ENCODE measurements at regions not wholly inside any gene's neighbourhood (a gene's known extent, or its start where the extent isn't known, plus 50 kb on each side); places are given as distances from the start of the nearest gene placed in this dataset.

DNA sequence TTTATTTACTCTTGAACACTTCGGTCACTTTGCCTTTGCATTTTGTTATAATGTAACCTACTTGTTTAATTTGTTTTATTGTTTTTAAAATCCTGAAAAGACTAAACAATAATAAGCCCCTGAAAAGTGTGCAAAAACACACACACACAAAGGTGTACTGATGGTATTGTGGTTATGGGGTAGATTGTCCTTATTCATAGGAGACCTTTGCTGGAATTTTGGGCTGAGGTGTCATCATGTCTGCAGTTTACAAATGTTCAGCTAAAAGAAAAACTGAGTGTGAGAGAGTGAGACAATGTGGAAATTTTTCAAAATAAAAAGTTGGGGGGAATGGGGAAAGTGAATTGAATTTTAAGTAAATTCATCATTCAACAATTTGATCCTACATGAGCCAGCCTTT lies 174.9 kb downstream of the QDPR start:
- no peak for DNase-seq (ENCODE audit: low read depth in 2 of 2)

DNA sequence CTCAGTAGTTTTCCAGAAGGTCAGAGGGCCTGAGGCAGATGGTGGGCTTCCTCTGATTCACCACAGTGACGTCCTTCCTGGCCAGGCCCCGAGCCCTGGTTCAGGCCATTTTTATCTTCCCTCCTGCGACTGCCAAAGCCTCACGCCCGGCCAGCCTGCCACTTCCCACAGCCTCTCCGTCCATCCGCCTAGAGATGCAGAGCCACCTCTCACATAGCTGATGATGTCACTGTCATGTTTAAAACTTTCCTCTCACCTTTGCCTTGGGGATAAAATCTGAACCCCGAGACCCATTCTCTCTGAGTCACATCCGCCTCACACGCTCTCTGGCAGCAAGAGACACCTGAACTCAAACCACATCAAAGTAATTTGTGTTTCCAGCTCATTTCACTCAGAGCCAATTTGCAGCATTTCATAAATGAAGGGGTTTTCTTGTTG lies 175.3 kb downstream of the QDPR start:
- peak; percentile 52 to 70 for DNase-seq (ENCODE audit: low read depth in 2 of 2)

DNA sequence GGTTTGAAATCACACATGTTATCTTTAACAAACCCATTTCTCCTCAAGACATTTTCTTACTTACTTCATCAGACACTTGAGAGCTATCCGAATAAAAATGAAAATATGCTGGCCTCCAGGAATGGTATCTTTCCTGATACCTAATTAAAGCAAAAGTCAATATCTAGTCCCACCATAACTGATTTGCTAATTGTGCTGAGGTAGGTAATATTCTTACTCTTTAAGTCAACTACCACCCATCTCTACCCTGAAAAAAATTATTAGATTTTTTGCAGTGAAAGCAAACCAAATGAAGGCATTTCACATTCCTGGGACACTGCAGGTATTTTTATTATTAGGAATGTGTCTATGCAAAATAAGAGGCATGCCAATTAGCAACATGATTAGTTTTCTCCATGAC lies 175.8 kb downstream of the QDPR start:
- no peak for DNase-seq (ENCODE audit: low read depth in 2 of 2)

DNA sequence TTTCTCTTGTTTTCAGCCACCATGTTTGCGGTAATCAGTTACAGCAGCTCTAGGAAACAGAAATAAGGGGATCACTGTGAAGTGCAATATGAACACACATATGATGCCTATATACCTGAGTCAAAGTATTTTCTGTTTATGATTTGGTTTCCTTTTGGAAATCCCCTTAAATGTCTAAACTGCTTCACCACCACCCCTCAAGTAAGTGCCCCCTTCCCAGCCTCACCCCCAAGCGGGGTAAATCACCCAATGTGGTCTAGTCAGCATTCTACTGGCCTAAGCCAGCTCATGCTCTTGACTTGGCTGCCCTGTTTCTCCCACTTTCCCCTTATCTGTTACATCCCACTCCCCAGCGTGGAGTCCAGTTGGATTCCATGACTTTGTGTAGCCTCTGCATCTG lies 176.5 kb downstream of the QDPR start:
- DNase-seq (ENCODE audit: low read depth in 2 of 2), result no peak

DNA sequence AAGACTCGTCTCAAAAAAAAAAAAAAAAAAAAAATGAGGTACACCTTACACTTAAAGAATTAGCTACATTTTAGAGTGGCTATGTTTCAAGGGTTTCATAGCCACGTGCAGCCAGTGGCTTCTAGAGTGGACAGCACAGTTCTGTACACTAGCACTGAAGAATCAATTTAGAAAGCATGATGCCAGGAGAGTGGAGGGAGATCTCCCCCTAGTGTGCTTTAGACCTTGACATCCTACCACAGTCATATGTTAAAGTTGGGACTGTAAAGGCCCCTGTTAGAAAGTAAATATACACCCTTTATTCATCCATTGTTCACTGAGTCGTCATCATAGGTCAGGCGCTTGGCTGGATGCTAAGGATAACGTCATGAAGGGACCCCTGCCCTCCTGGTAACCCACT lies 179.4 kb downstream of the QDPR start:
- DNase-seq (ENCODE audit: low read depth in 2 of 2), result no peak

DNA sequence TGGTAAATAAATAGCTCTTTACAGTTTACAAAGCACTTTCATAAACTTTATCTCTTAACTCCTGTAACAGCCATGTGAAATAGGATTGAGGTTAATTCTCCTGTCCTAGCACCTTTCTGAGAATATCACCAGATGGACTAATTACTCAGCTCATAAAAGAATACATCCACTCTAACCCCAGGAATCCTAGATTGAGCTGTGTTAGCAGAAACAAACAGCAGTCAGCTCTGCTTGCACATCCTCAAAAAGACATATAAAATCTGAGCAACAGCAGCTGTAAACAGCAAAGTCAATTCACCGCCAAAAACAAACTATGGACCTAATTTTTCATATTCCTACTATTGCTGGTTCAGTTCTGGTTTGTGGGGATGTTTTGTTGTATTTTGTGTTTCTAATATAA lies 182.8 kb downstream of the QDPR start:
- DNase-seq (ENCODE audit: low read depth in 2 of 2), result no peak

DNA sequence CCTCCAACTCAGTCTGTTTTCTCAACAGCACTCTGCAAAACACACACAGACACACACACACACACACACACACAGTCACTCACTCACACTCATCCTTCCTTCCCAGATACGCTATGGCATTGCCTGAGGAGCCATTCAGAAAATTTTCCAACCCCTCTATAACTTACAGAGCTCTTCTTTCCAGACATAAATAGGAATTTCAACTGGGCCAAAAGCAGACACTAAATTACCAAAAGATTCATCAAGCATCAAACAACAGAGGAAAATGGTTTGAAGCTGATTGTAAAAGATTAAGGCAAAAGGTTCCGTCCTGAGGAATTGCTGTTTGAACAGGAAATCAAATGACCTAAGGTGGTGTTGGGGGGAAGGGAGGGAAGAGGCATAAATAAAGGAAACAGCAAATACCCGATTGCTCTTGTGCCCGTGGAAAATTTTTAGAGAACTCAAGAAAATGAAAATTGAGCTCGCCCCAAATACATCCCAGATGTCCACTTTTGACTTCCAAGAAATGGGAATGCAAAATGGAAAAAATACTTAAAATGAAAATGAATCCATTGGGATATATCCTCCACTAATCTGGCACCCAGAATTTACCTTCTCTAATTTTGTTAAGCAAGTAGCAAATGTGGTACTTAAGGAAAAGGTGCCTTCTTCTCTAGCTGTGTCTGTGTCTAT lies 183.6 kb downstream of the QDPR start:
- no peak for DNase-seq (ENCODE audit: low read depth in 2 of 2)

DNA sequence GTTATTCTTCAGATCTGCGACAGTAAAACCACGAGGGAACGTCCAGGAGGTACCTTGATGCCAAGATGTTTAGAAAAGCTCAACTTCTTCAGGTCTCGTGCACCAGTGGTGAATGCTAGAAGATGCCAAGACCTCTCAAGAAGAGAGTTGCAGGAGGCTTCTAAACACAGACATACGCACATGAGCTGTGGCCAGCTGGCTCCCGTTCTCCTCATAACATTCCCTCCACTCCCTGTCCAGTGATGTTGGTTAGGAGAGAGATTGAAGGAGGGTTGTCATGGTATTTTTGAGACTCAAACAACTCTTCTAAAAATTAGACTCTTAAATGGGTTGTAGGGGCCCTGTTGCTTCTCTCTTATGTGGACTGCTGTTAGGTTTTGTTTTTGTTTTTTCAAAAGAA lies 184.3 kb downstream of the QDPR start:
- DNase-seq (ENCODE audit: low read depth in 2 of 2), result no peak

DNA sequence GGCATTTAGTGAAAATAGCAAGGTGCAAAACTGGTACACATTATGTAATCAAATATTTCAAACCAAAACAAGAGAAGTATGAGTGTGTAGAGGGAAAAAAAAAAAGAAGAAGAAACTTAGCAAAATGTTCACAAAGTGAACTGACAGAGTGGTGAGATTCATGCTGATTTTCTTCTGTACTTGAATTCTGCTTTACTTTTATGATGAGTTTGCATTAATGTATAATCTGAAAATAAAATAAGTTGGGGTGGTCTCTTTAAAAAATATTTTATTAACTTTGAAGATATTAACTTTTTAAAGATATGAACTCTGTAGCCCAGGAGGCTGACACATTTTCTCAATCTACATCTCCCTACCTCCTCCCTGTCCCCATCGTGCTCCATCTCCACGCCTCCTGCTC lies 185.1 kb downstream of the QDPR start:
- DNase-seq (ENCODE audit: low read depth in 2 of 2), result no peak

DNA sequence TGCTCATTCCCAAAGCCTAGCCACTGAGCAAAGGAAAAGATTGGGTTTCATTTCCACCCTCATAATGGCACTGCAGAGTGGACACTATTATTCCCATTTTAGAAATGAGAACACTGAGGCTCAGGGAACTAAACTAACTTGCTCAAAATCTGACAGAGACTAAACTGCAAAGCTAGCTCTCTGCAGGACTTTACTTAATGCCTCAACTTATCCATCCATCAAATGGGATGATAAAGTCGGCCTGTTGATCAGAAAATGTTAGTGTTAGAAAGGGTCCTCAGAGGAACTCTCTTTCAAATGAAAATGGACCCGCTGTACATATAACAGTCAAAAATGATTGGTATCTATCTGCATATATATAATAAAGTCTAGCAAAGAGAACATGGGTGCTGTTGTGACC lies 186.8 kb downstream of the QDPR start:
- no peak for DNase-seq (ENCODE audit: low read depth in 2 of 2)

DNA sequence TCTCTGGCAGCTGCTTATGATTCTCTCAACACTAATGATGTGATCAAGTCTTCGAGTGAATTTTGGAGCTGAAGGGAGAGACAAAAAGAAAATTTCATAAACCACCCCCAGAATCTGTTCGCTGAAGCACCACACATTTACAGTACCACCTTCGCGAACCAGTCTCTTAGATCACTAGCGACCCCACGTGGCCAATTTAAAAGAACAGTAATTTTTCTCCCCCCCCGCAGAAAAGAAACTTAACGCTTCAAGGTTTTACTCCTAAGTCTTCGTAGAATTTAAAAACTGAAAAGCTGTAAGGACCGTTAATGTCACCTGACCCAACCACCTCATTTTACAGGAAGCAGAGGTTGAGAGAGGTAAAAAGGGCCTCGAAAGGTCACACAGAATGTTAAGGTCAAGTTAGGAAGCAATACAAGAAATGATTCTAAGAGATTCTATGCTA lies 187.5 kb downstream of the QDPR start:
- peak in 1 of 2 donors; percentile 18 for DNase-seq (ENCODE audit: low read depth in 2 of 2)

DNA sequence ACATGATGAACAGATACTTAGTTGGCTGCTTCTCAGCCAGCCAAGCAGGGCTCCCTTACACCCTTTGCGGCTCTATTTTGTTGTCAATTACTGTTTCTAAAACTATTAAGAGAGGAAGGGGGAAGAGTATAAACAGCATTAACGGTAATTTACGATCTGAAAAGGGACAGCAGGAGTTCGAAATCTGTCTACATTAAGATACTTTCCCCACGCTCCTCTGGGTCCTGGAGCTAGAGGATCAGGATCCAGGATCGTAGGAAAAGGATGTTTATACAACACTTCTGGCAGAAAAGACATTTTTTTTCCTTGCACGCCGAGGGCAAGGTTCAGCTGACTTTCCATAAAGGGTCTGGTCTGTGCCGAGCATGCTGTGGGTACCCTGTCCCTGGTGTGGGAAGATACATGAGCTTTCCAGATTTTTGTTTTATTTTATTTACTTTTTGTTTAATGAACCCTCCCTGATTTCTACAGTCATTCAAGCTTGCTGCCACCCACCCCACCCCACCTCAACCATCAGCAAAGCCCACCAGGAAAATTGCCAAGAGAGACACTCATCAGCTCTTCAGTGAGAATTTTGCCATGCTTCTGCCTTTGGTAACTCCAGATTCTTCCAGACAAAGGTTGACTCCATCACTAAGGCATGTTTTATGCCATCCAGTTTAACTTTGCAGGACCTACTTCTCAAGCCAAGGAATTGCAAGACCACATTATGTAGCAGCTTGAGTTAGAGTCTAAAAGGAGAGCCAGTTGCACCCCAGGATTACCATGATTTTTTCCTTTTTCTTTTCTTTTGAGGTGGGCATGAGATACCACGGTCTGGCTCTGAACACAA lies 188.1 kb downstream of the QDPR start:
- DNase-seq (ENCODE audit: low read depth in 2 of 2), result no peak

DNA sequence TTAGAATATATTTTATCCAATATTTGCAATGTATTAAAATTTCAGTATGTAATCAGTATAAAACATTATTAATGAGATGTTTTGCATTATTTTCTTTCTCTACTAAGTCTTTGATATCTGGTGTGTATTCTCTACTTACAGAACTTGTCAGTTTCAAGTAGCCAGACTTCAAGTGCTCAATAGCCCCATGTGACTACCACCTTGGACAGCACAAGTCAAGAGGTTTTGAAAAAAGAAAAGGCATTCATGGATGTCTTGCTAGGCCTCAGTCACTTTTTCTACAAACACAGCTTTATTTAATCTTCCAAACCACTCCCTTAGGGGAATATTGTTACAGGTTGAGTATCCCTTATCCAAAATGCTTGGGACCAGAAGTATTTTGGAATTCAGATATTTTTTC lies 189.4 kb downstream of the QDPR start:
- no peak for DNase-seq (ENCODE audit: low read depth in 2 of 2)

DNA sequence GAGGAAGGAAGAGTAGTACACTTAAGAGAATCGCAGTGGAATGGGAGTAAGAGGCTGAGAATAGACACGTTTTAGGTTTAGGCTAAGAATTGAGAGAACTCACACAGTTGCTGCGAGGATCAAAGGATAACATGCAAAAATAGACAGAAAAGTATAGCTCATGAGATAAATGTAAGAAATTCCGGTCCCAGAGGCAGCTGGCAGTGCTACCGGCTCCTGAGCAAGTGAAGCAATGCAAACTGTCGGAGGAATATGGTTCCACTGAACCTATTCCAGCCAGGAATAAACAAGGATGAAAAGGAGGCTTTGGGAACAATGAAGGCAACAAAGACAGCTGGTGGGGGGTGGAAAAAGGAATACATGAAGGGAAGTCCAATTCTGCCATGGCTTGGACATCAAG lies 191.8 kb downstream of the QDPR start:
- no peak for DNase-seq (ENCODE audit: low read depth in 2 of 2)

DNA sequence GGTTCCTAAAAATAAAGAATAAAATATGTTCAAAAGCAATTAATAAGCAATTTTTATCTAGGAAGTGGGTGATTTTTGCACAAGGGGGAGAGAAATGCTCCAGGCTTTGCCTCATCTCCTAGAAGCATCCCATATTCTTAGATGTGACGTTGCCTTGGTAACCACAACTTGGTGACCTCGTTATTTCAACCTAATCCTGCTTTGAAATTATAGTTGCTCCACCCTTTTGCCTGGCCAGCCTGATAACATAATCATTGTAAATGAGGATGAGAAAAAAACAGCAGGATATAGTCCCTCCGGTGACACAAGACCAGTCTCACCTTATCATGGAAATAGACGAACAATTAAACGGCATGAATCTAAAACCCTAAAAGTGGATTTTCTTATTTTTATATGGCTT lies 194.4 kb downstream of the QDPR start:
- DNase-seq (ENCODE audit: low read depth in 2 of 2), result no peak

DNA sequence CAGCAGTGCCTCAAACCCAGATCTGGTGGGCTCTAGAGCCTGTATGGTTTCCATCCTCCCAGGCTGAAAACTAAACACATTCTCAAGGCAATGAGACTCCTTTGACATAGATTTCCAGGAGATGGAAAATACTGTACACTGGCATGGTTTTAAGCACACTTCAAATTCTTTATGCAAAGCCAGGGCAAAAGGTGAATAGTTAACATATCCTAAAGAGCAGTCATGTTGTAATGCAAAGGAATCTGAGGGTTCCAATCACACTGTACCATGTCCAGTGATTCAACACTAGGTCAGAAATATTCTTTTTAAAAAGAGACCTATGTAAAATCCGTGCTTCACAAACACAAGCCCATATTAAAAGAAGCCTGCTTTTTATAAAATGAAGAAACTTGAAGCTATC lies 195.3 kb downstream of the QDPR start:
- no peak for DNase-seq (ENCODE audit: low read depth in 2 of 2)

DNA sequence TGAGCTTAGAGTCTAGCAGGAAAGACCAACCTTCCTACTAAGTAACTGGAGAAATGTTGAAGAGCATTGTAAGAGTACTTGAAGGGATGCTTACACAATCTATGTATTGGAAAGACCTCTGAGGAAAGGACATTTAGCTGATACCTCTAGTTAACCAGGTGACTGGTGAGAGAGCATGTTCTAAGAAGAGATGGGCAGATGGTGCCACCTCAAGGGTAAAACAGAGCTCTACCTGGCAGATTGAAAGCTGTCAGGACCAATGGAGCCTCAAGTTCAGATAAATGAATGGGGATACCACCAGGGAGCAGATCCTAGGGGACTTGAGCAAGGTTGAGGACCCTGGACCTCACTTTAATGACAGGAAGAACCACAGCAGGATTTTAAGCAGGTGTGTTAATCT lies 196.4 kb downstream of the QDPR start:
- DNase-seq (ENCODE audit: low read depth in 2 of 2), result no peak

DNA sequence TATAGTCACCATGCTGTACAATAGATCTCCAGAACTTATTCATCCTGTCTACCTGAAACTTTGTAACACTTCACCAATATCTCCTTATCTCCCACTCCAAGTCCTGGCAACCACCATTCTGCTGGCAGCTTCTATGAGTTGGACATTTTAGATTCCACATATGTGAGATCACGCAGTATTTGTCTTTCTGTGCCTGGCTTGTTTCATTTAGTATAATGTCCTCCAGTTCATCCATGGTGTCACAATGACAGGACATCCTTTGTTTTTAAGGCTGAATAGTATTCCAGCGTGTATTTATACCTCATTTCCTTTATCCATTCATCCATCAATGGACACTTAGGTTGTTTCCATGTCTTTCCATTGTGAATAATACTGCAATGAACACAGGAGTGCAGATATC lies 198.7 kb downstream of the QDPR start:
- no peak for DNase-seq (ENCODE audit: low read depth in 2 of 2)

DNA sequence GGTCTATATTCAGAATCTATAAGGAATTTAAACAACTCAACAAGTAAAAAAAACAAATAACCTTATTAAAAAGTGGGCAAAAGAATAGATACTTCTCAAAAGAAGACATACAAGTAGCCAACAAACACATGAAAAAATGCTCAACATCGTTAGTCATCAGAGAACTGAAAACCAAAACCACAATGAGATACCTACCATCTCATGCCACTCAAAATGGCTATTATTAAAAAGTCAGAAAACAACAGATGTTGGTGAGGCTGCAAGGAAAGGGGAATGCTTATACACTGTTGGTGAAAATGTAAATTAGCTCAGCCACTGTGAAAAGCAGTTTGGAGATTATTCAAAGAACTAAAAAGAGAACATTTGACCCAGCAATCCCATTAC lies 201.6 kb downstream of the QDPR start:
- DNase-seq (ENCODE audit: low read depth in 2 of 2), result no peak

DNA sequence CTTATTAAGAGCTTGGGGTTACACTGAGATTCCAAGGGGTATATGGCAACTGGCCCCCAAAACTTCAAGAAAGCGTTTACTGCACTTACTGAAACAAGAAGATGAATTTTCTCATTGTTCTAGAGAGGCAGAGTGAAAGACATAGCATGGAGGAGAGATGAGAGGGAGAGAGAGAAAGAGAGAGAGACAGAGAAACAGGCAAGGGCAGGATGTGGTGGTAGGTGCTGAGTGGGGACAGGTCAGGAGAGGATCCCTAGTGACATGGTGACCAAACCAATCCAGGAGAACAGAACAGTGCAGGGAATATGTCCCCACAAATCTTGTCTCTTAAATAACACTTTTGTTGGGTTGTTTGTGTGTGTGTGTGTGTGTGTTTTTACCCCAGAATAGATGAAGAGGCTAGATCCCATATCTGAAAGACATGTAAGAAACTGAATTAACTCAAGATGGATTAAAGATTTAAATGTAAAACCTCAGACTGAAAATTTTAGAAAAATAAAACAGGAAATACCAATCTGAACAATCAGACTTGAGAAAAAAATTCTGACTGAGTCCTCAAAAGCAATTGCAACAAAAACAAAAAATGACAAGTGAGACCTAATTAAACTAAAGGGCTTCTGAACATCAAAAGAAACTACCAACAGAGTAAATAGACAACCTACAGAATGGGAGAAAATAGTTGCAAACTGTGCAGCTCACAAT lies 202.2 kb downstream of the QDPR start:
- DNase-seq (ENCODE audit: low read depth in 2 of 2), result no peak

DNA sequence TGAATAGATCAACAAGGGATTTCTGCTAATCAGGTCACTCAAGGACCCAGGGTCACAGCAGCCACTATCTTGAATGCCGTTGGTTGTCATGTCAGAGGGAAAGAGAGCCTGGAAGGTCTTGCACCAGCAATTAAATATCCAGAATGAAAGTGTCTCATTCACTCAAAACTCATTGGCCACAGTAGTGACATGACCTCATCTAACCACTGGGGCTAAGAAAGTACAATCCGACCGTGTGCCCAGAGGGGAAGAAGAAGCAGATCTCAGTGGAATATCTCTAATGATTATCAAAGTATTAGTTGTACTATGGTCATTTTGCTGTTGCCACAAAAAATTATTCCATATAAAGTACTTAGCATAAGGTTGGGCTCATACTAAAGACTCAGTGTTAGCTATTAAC lies 210.0 kb downstream of the QDPR start:
- no peak for DNase-seq (ENCODE audit: low read depth in 2 of 2)

DNA sequence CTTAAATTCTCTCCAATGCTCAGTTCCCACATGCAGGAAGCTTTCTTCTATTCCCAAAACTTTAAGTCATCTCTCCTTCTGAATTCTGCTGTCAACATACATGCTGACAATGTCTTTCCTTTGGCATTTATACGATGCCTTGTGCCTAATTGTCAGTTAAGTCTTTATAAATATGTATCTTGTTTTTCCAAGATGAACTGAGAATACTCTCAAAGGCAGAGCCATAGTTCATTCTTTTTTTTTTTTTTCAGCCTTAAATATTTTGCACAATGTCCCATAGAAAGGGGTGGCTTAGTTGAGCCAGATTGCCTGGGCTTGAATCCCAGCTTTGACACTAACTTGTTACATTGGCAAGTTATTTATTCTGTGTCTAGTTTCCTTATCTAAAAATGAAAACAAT lies 210.6 kb downstream of the QDPR start:
- DNase-seq (ENCODE audit: low read depth in 2 of 2), result no peak
